HG03103 (cell line): ENCODE measurements at regions not wholly inside any gene's neighbourhood (a gene's known extent, or its start where the extent isn't known, plus 50 kb on each side); places are given as distances from the start of the nearest gene placed in this dataset.

Experiments used
- ATAC-seq: cut with Tn5 transposase; IDR thresholded peaks from one replicate; pipeline ENCODE4 v1.9.1; 2021; ENCODE audit warnings: low read depth; ENCODE audit not compliant: unreplicated experiment

DNA sequence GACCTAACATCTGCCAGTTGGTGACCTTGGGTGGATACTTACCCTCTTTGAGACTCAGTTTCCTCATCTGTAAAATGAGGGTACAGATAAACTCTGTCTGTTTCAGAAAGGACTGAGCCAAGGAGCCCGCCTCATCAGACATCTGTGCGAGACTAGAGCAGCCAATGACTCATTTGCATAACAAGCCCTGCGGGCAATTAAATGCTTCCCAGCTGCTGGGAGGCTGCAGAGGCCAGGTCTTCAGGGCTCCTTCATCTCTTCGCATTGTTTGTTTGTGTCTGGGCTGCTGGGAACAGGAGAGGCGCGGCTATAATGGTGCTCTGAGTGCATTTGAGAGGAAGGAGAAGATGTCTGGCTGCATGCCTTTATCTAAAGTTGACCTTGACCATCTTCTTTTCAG, 85.0 kb downstream of the ADRA2C start:
- no peak for ATAC-seq

DNA sequence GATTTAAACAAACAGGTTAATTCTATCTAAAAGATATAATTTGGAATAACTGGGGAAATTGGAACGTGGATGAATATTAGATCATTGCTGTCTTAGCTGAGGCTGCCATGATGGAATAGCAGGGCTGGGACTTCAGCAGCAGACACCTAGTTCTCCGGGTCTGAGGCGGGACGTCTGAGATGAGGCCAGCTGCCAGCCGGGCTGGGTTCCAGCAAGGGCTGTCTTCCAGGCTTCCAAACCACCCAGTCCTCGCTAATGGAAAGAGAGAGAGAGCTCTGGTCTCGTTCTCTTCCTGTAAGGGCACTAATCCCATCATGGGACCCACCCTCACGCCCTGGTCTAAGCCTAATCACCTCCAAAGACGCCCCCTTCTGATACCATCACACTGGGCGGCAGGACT, 85.7 kb downstream of the ADRA2C start:
- ATAC-seq, result no peak

GRCh38 chr4:3852309-3852708, 86.1 kb downstream of the ADRA2C start:
- no peak for ATAC-seq

- no peak for ATAC-seq
Measured at GRCh38 chr4:3852711-3853110, 86.5 kb downstream of the ADRA2C start.

DNA sequence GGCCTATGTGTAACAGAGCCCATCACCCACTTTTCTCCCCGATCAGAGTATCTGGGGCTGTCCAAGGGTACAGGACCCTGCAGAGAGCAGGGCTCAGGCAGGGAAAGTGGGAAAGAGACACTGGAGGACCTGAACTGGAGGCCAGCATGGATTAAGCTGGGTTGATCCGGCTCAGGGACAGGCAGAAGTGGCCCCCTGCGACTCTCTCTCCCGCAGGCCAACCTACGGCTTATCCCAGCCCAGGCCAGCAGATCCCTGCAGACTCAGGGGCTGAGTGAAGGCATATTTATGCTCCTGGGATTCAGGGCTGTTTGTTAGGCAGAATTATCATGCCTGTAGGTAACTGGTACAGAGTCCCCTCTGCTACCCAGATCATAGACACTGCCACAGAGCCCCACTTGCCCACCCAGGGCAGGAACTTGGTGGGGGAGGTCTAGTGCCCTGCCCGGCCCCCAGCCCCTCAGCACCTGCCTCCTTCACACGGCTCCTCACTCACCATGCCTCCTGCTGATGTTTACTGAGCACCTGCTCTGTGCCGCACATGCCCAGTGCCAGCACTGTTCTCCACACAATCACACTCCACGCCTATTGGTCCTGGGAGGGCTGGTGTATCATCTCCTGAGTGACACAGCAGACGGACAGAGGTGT, 87.3 kb downstream of the ADRA2C start:
- ATAC-seq, result no peak

- no peak for ATAC-seq
Measured at GRCh38 chr4:3854661-3855060, 88.5 kb downstream of the ADRA2C start.

DNA sequence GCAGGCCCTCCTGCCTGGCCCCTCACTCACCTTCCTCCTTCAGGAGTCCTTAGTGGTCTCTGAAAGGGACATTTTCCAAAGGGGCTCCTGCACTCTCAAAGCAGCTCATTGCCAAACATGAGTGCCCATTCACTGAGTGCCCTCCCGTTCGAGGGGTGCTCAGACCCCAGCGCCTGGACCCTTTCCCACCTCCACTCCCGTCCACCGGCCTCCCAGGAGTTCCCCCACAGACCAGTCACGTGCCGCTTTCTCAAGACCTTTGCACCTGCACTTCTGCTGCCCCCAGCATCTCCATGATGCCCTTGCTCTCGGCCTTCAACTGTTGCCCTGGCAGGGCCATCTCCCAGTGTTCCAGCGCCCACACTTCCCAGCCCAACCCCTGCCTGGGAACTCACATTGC, 89.5 kb downstream of the ADRA2C start:
- no peak for ATAC-seq

DNA sequence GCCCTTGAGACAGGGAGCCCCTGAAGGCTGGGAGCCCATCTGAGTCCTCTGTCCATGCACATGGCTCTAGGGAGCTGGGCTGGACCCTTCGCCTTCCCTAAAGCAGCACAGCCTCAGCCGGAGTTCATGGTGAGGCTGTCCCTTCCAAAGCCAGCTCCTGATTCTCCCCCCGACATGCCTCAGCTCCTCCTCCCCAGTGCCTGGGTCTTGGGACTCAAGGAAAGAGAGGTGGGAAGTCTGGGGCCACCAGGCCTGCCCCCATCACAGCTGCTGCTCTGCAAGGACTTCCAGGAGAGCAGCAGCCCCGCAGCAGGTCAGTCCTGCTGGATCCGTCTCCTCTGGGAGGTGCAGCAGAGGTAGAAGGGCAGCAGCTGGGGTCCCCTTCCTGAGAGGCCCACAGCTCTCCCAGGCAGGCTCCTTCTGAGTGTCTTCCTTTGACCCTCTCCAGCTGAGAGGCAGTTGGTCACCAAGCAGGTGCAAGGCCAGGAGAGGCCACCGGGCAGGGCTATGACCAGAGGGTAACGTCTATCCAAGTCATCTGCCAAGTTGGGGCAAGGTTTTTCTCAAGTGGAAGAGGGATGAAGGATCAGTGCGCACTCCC, 90.5 kb downstream of the ADRA2C start:
- no peak for ATAC-seq

DNA sequence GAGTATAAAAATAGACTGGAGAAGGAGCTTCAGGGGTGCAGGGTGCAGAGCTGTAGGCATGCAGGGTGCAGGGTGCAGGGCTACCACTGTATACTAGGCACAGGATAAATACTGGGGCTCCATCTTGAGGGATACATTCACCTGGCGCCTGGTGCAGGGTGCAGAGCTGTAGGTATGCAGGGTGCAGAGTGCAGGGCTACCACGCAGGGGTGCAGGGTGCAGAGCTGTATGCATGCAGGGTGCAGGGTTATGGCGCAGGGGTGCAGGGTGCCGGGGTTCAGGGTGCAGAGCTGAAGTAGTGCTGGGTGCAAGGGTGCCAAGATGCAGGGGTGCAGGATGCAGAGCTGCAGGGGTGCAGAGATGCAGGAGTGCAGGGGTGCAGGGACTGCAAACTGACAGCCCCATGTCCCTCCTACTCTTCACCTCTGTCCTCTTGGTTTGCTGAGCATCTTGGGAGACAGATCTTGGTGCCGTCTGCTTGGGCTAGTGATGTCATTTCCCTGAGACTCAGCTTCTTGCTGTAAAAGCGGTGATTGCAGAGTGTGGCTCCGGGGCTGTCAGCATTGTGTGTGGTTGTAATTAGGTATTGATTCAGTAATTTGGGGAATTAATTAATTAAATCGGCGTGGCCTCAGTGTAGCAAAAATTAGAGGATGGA, 91.2 kb downstream of the ADRA2C start:
- no peak for ATAC-seq

DNA sequence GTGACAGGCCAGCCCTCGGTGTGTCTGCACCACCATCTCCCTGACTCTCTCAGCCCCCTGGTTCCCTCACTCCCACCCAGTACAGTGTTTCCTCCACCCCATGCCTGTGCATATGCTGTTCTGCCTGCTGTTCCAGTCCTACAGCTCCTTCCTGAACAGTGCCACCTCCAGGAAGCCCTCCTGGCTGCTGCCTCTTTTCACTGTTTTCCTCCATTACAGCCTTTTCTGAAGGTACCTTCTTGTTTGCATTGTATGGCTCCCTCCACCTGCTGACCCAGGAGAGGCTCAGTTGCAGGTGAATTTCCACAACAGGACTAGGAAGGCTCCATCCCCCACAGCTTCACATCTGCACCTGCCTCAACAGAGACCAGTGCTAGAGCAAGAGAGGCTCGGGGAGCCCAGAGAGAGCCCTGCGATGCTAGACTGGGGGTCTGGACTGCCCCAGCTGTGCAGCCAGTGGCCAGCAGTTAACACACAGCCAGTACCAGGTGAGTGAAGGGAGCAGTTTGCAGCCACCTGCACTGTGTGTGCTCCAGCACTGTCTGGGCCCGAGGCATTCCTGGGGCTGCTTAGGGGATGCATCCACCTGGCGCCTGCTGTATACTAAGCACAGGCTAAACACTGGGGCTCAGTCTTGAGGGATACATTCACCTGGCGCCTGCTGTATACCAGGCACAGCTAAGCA, 92.0 kb downstream of the ADRA2C start:
- no peak for ATAC-seq

- no peak for ATAC-seq
Measured at GRCh38 chr4:3858765-3859388, 92.7 kb downstream of the ADRA2C start.

DNA sequence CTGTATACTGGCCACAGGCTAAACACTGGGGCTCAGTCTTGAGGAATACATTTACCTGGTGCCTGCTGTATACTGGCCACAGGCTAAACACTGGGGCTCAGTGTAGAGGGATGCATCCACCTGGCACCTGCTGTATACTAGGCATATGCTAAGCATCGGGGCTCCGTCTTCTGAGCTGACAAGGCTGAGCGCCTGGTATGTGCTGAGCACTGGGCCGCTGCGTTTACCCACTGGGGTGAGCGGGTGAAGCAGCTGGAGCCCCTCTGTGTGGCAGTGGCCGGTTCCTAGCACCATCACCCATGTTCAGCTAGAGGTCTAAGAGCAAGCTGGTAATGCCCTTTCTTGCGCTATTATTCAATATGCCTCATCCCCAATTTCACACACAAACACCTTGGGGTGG, 93.4 kb downstream of the ADRA2C start:
- ATAC-seq, result no peak

GRCh38 chr4:3860061-3860912, 94.1 kb downstream of the ADRA2C start:
- ATAC-seq, result no peak

- no peak for ATAC-seq
Measured at GRCh38 chr4:3860913-3861636, 94.9 kb downstream of the ADRA2C start.

DNA sequence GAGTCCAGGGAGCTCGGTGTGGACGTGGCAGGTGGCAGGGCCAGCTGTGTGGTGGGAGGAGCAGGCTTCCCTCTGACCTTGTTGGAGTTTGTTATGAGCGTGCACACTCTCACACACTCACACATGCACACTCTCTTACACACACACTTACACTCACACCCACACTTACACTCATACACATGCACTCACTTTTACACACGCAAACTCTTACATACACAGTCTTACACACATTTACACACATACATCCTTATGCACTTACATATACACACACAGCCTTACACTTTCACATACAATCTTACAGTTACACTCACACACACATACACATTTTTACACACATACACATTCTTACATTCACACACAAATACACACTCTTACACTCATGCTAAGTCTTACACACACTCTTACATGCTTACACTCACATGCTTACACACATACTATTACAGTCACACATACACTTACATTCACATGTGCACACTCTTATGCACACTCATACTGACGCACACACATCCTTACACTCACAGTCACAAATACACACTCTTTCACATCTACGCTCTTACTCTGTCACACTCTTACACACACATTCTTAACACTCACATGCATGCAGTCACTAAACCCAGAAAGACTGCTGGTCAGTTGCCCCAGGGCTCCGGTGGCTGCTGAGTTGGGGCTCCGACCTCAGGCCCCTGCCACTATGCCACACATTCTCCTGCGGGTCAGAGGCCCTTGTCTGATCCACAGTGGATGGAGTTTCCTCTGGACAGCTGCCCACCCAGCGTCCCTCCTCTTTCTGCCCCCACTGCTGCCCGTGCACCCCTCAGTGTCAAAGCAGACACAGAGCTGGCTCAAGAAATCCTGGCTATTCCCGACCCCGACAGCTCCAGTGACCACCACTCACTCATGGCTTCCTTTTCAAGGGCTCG, 95.8 kb downstream of the ADRA2C start:
- ATAC-seq, result no peak

GRCh38 chr4:3862640-3863420, 96.6 kb downstream of the ADRA2C start:
- ATAC-seq, result no peak

- no peak for ATAC-seq
Measured at GRCh38 chr4:3863841-3864741, 97.9 kb downstream of the ADRA2C start.
